NCI-H82 (cell line): ENCODE measurements at regions not wholly inside any gene's neighbourhood (a gene's known extent, or its start where the extent isn't known, plus 50 kb on each side); places are given as distances from the start of the nearest gene placed in this dataset.

Experiments
- DNase-seq: peaks from one replicate; lab custom pipeline; 2025; lab: John Stamatoyannopoulos, UW

- no peak for DNase-seq
Observed at GRCh38 chr1:185500001-185500626, 183.1 kb upstream of the IVNS1ABP start.

GRCh38 chr1:185498207-185498606 is 181.2 kb upstream of the IVNS1ABP start:
- DNase-seq, result peak; percentile 93

GRCh38 chr1:185497177-185497576 is 180.1 kb upstream of the IVNS1ABP start:
- DNase-seq, result no peak

GRCh38 chr1:185495898-185496297 is 178.9 kb upstream of the IVNS1ABP start:
- peak; percentile 42 for DNase-seq

GRCh38 chr1:185495007-185495406 is 178.0 kb upstream of the IVNS1ABP start:
- no peak for DNase-seq

- no peak for DNase-seq
Observed at GRCh38 chr1:185492089-185492825, 175.2 kb upstream of the IVNS1ABP start.

- no peak for DNase-seq
Observed at GRCh38 chr1:185491604-185492003, 174.6 kb upstream of the IVNS1ABP start.

GRCh38 chr1:185490924-185491323 is 173.9 kb upstream of the IVNS1ABP start:
- no peak for DNase-seq

GRCh38 chr1:185489406-185489805 is 172.4 kb upstream of the IVNS1ABP start:
- no peak for DNase-seq

GRCh38 chr1:185488808-185489207 is 171.8 kb upstream of the IVNS1ABP start:
- no peak for DNase-seq

GRCh38 chr1:185487936-185488335 is 170.9 kb upstream of the IVNS1ABP start:
- DNase-seq, result no peak

- DNase-seq, result no peak
Observed at GRCh38 chr1:185487026-185487425, 170.0 kb upstream of the IVNS1ABP start.

GRCh38 chr1:185486346-185486745 is 169.3 kb upstream of the IVNS1ABP start:
- no peak for DNase-seq

- DNase-seq, result peak; percentile 73
Observed at GRCh38 chr1:185483664-185484450, 166.8 kb upstream of the IVNS1ABP start.

- DNase-seq, result no peak
Observed at GRCh38 chr1:185483217-185483616, 166.2 kb upstream of the IVNS1ABP start.

- peak; percentile 59 for DNase-seq
Observed at GRCh38 chr1:185480545-185480944, 163.5 kb upstream of the IVNS1ABP start.

GRCh38 chr1:185479796-185480195 is 162.8 kb upstream of the IVNS1ABP start:
- peak; percentile 74 for DNase-seq

GRCh38 chr1:185478877-185479276 is 161.8 kb upstream of the IVNS1ABP start:
- no peak for DNase-seq

- no peak for DNase-seq
Observed at GRCh38 chr1:185477638-185478580, 160.9 kb upstream of the IVNS1ABP start.

GRCh38 chr1:185474440-185475149 is 157.6 kb upstream of the IVNS1ABP start:
- no peak for DNase-seq

GRCh38 chr1:185473186-185473585 is 156.1 kb upstream of the IVNS1ABP start:
- DNase-seq, result no peak
